Glutamatergic neuron (in vitro differentiated cells): ENCODE measurements at regions not wholly inside any gene's neighbourhood (a gene's known extent, or its start where the extent isn't known, plus 50 kb on each side); places are given as distances from the start of the nearest gene placed in this dataset.
A peak's percentile ranks its signal among the peaks of the same experiment; 100 is the strongest.

Experiments
- DNase-seq: peaks from one replicate; pipeline ENCODE4 v3.0.0; 2022
- H3K27ac Mint-ChIP-seq: one replicate; pipeline ENCODE4 v1.8.0; 2020; ENCODE audit warnings: mild to moderate bottlenecking, mixed read lengths, inconsistent platforms; ENCODE audit not compliant: unreplicated experiment
- H3K27me3 Mint-ChIP-seq: one replicate; pipeline ENCODE4 v1.8.0; 2020; ENCODE audit warnings: mild to moderate bottlenecking, moderate library complexity, mixed read lengths, inconsistent platforms; ENCODE audit not compliant: unreplicated experiment
- H3K36me3 Mint-ChIP-seq: one replicate; pipeline ENCODE4 v1.8.0; 2020; ENCODE audit warnings: mild to moderate bottlenecking, mixed read lengths, inconsistent platforms; ENCODE audit not compliant: unreplicated experiment
- H3K4me1 Mint-ChIP-seq: one replicate; pipeline ENCODE4 v1.8.0; 2020; ENCODE audit warnings: mild to moderate bottlenecking, low read depth, mixed read lengths, inconsistent platforms; ENCODE audit not compliant: unreplicated experiment
- H3K4me3 Mint-ChIP-seq: one replicate; pipeline ENCODE4 v1.8.0; 2020; ENCODE audit warnings: mild to moderate bottlenecking, mixed read lengths, inconsistent platforms; ENCODE audit not compliant: unreplicated experiment
- H3K9me3 Mint-ChIP-seq: one replicate; pipeline ENCODE4 v1.8.0; 2020; ENCODE audit warnings: mild to moderate bottlenecking, moderate library complexity, mixed read lengths, inconsistent platforms; ENCODE audit not compliant: unreplicated experiment
- TF ChIP-seq, protein P1 (sequence below): fragments of 200-600 bp; sonication (generic); IDR thresholded peaks from one replicate; pipeline ENCODE4 v1.5.0; 2021; ENCODE audit not compliant: partially characterized antibody, unreplicated experiment

GRCh38 chr20:48102076-48102787 lies 317.0 kb upstream of the SULF2 start:
- DNase-seq = no peak
- no peak overlapping the region for H3K4me3 Mint-ChIP-seq
- peaks cover 9% of the 10 kb centered on the region for H3K9me3 Mint-ChIP-seq
- H3K4me1 Mint-ChIP-seq = peaks cover 37% of the 10 kb centered on the region
- peaks cover 11% of the 10 kb centered on the region for H3K36me3 Mint-ChIP-seq
- TF ChIP-seq, protein P1, sequence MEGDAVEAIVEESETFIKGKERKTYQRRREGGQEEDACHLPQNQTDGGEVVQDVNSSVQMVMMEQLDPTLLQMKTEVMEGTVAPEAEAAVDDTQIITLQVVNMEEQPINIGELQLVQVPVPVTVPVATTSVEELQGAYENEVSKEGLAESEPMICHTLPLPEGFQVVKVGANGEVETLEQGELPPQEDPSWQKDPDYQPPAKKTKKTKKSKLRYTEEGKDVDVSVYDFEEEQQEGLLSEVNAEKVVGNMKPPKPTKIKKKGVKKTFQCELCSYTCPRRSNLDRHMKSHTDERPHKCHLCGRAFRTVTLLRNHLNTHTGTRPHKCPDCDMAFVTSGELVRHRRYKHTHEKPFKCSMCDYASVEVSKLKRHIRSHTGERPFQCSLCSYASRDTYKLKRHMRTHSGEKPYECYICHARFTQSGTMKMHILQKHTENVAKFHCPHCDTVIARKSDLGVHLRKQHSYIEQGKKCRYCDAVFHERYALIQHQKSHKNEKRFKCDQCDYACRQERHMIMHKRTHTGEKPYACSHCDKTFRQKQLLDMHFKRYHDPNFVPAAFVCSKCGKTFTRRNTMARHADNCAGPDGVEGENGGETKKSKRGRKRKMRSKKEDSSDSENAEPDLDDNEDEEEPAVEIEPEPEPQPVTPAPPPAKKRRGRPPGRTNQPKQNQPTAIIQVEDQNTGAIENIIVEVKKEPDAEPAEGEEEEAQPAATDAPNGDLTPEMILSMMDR = no peak
- peaks cover 3% of the 10 kb centered on the region for H3K27me3 Mint-ChIP-seq
- peak overlapping the region; percentile 65 for H3K27ac Mint-ChIP-seq

GRCh38 chr20:48100483-48100882 lies 315.2 kb upstream of the SULF2 start:
- H3K27me3 Mint-ChIP-seq = peaks cover under 1% of the 10 kb centered on the region
- TF ChIP-seq, protein P1 = no peak
- peaks cover 6% of the 10 kb centered on the region for H3K9me3 Mint-ChIP-seq
- peaks cover 3% of the 10 kb centered on the region for H3K36me3 Mint-ChIP-seq
- DNase-seq = no peak
- no peak overlapping the region for H3K27ac Mint-ChIP-seq
- H3K4me1 Mint-ChIP-seq = peaks cover 27% of the 10 kb centered on the region
- H3K4me3 Mint-ChIP-seq = no peak overlapping the region

DNA sequence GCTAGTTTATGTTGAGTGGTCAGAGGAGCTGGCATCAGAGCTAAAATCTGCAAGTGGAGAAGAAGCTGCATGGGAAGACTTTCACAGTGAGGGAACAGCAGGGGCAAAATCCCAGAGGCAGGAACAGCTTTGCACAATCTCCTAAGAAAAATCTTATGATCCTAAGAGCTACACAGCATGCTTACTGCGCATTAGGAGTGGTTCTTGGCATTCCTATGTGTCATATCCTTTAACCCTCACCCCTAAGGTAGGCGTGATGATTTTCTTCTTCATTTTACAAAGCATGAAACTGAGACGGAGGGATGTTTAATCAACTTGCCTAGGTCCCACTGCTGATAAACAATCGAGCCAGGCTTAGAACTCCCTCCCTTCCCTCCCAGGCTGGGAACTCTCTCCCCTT lies 313.6 kb upstream of the SULF2 start:
- no peak for DNase-seq
- TF ChIP-seq, protein P1 = no peak
- no peak overlapping the region for H3K27ac Mint-ChIP-seq
- H3K4me3 Mint-ChIP-seq = no peak overlapping the region
- H3K4me1 Mint-ChIP-seq = peaks cover 20% of the 10 kb centered on the region
- H3K36me3 Mint-ChIP-seq = peaks cover 3% of the 10 kb centered on the region
- H3K27me3 Mint-ChIP-seq = no peaks in the 10 kb centered on the region
- peaks cover 4% of the 10 kb centered on the region for H3K9me3 Mint-ChIP-seq

DNA sequence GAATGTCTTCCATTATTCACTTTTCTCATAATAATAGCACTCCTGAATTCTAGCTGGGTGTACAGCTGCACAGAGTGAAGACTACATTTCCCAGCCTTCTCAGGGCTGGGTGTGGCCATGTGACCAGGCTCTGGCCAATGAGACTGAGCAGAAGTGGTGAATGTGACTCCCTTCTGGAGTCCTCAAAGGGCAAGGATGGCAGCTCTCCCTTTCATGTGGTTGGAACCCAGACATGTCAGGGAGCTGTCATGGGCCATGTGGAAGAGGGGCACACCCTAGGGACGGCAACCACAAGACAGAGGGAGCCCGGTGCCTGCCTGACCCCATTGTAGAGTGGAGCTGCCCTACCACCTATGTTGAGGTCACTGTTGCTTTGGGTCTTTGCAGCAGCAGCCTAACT lies 312.8 kb upstream of the SULF2 start:
- TF ChIP-seq, protein P1 = no peak
- Mint-ChIP-seq H3K4me1 (peaks cover 13% of the 10 kb centered on the region), H3K36me3 (peaks cover 11% of the 10 kb centered on the region), H3K27ac (no peak overlapping the region), H3K4me3 (no peak overlapping the region), H3K9me3 (peaks cover 3% of the 10 kb centered on the region), H3K27me3 (no peaks in the 10 kb centered on the region)
- DNase-seq = no peak
